Testis (tissue), 2 donors: ENCODE measurements at regions not wholly inside any gene's neighbourhood (a gene's known extent, or its start where the extent isn't known, plus 50 kb on each side); places are given as distances from the start of the nearest gene placed in this dataset.

Source experiments
- DNase-seq: peaks from one replicate; pipeline ENCODE4 v3.0.0-alpha.2; 2019
- H3K27ac ChIP-seq, 2 donors: fragments of 200-600 bp; sonication (generic); one replicate each; pipeline ENCODE4 v1.5.1; 2019
- H3K27me3 ChIP-seq: fragments of 200-600 bp; sonication (generic); one replicate; pipeline ENCODE4 v1.5.1; 2019
- H3K36me3 ChIP-seq: fragments of 200-600 bp; sonication (generic); one replicate; pipeline ENCODE4 v1.5.1; 2017; ENCODE audit warnings: low read depth; ENCODE audit errors: missing control alignments
- H3K4me1 ChIP-seq: fragments of 200-600 bp; sonication (generic); one replicate; pipeline ENCODE4 v1.5.1; 2019
- H3K4me3 ChIP-seq, 2 donors: fragments of 200-600 bp; sonication (generic); one replicate each; pipeline ENCODE4 v1.5.1; 2017 to 2019
- H3K9me3 ChIP-seq: fragments of 200-600 bp; sonication (generic); one replicate; pipeline ENCODE4 v1.5.1; 2017
- CTCF ChIP-seq, 3 experiments: fragments of 450-650 bp in 2 of 3; fragments of 200-600 bp in 1 of 3; sonication (generic) in 1 of 3; IDR thresholded peaks; one replicate each; pipeline ENCODE4 v1.5.1; 2016 to 2019; ENCODE audit warnings: antibody characterized with exemption in 3 of 3, mild to moderate bottlenecking in 2 of 3, moderate library complexity in 1 of 3
- POLR2A ChIP-seq: fragments of 450-650 bp; IDR thresholded peaks from one replicate; pipeline ENCODE4 v1.6.1; 2017; ENCODE audit warnings: antibody characterized with exemption, mild to moderate bottlenecking, moderate library complexity
- WGBS, 2 donors: methylation state at CpG; one replicate each; pipeline ENCODE4 v1.1.5; 2018; 5-methylcytosine and 5-hydroxymethylcytosine counted together
- intact Hi-C: fragments of 100-400 bp; cut with DNase I; formaldehyde crosslinking; loops from one replicate; pipeline ENCODE4 v1.15.1; 2023; ENCODE audit warnings: low total_unique reads

GRCh38 chr13:50359779-50360178 lies 344.5 kb downstream of the KCNRG start:
- TF ChIP-seq CTCF (IDR thresholded peaks at IDR 0.05), result no peak
- no peak for TF ChIP-seq POLR2A

GRCh38 chr13:50360637-50361036 lies 345.4 kb downstream of the KCNRG start:
- no peak for TF ChIP-seq CTCF (IDR thresholded peaks at IDR 0.05)
- TF ChIP-seq POLR2A, result no peak
- DNase-seq, result no peak
- Histone ChIP-seq H3K27ac (no peak overlapping the region), H3K4me1 (peaks cover 14% of the 10 kb centered on the region), H3K27me3 (no peaks in the 10 kb centered on the region), H3K36me3 (no peaks in the 10 kb centered on the region), H3K4me3 (no peak overlapping the region), H3K9me3 (no peaks in the 10 kb centered on the region)
- intact Hi-C loops, result no loop called here
- WGBS, 2 donors, result 92 to 100% methylated on average over 2 of the region's 2 CpGs

More at GRCh38 chr13:50359779-50360178, 344.5 kb downstream of the KCNRG start:
- intact Hi-C loops, result no loop called here
- Histone ChIP-seq H3K27me3 (no peaks in the 10 kb centered on the region), H3K27ac (no peak overlapping the region), H3K9me3 (no peaks in the 10 kb centered on the region), H3K4me3 (no peak overlapping the region), H3K4me1 (peaks cover 14% of the 10 kb centered on the region), H3K36me3 (no peaks in the 10 kb centered on the region)
- WGBS, 2 donors, result 87 to 92% methylated on average over 8 of the region's 8 CpGs
- DNase-seq, result no peak

- TF ChIP-seq POLR2A, result no peak
- TF ChIP-seq CTCF (IDR thresholded peaks at IDR 0.05), result no peak
- H3K9me3 ChIP-seq, result no peaks in the 10 kb centered on the region
- peaks cover 14% of the 10 kb centered on the region for H3K4me1 ChIP-seq
- H3K27ac ChIP-seq, result no peak overlapping the region
- H3K4me3 ChIP-seq, result no peak overlapping the region
- no peaks in the 10 kb centered on the region for H3K27me3 ChIP-seq
- WGBS, 2 donors, result 42 to 56% methylated on average over 3 of the region's 3 CpGs
- intact Hi-C loops, result no loop called here
- H3K36me3 ChIP-seq, result no peaks in the 10 kb centered on the region
- no peak for DNase-seq
These were observed 346.0 kb downstream of the KCNRG start for GRCh38 chr13:50361282-50361681.

- DNase-seq, result no peak
- no peaks in the 10 kb centered on the region for H3K9me3 ChIP-seq
These were observed 350.5 kb downstream of the KCNRG start for GRCh38 chr13:50365408-50366391.

More at GRCh38 chr13:50365408-50366391, 350.5 kb downstream of the KCNRG start:
- no peaks in the 10 kb centered on the region for H3K36me3 ChIP-seq
- intact Hi-C loops, result no loop called here
- no peaks in the 10 kb centered on the region for H3K27me3 ChIP-seq
- no peaks in the 10 kb centered on the region for H3K4me1 ChIP-seq
- no peak overlapping the region for H3K4me3 ChIP-seq
- no peak for TF ChIP-seq CTCF (IDR thresholded peaks at IDR 0.05)
- WGBS, 2 donors, result 83 to 89% methylated on average over 10 of the region's 10 CpGs
- H3K27ac ChIP-seq, result no peak overlapping the region
